ENCODE measurements at regions not wholly inside any gene's neighbourhood (a gene's known extent, or its start where the extent isn't known, plus 50 kb on each side); places are given as distances from the start of the nearest gene placed in this dataset.

- ChIA-PET CTCF (no interaction called here), POLR2A (no interaction called here)
- no peak for DNase-seq
- Histone ChIP-seq H3K27me3 (ENCODE audit: insufficient read depth) (no peaks in the 10 kb centered on the region), H3K79me2 (ENCODE audit: insufficient read depth) (no peaks in the 10 kb centered on the region), H4K20me1 (ENCODE audit: insufficient read depth) (no peaks in the 10 kb centered on the region), H3K4me1 (ENCODE audit: control insufficient read depth in 1 of 2, insufficient read depth in 2 of 2, low read depth in 1 of 2, low read length in 1 of 2) (no peaks in the 10 kb centered on the region), H3K4me3 (ENCODE audit: low read depth in 2 of 2, low read length in 1 of 2) (no peak overlapping the region), H3K36me3 (replicated peaks in 1 of 2; ENCODE audit: control insufficient read depth in 1 of 2, insufficient read depth in 2 of 2, low read length in 1 of 2) (no peaks in the 10 kb centered on the region), H3K9me2 (no peaks in the 10 kb centered on the region), H3F3A (replicated peaks; ENCODE audit: insufficient read depth) (no peaks in the 10 kb centered on the region), H3K9ac (no peak overlapping the region), H2AFZ (ENCODE audit: low read depth) (no peak overlapping the region), H3K4me2 (no peak overlapping the region), H3K27ac (ENCODE audit: low read depth in 2 of 2, low read length in 1 of 2) (no peak overlapping the region), H3K9me3 (no peaks in the 10 kb centered on the region)
- WGBS (ENCODE audit: low lambda C conversion rate), result 2% methylated on average over 1 of the region's 1 CpG
- TF ChIP-seq RFX5 (IDR thresholded peaks at IDR 0.05; ENCODE audit: low read length) (no peak), YY1 (IDR thresholded peaks at IDR 0.05; ENCODE audit: low read depth) (no peak), ELF1 (IDR thresholded peaks at IDR 0.05) (no peak), FOXJ3 (CRISPR knock-in tag; IDR thresholded peaks at IDR 0.05) (no peak), NFIC (IDR thresholded peaks at IDR 0.05; ENCODE audit: borderline replicate concordance) (no peak), MEF2A (IDR thresholded peaks at IDR 0.05; ENCODE audit: borderline replicate concordance, low read depth) (no peak), FOSL2 (IDR thresholded peaks at IDR 0.05; ENCODE audit: borderline replicate concordance, low read depth) (no peak), EZH2phosphoT487 (IDR thresholded peaks at IDR 0.05; ENCODE audit: borderline replicate concordance, low read depth) (no peak), SIN3A (IDR thresholded peaks at IDR 0.05; ENCODE audit: borderline replicate concordance, low read depth, low read length) (no peak), TAF1 (IDR thresholded peaks at IDR 0.05; ENCODE audit: borderline replicate concordance, low read depth, low read length) (no peak), JUND (IDR thresholded peaks at IDR 0.05) (no peak), EP300 (IDR thresholded peaks at IDR 0.05; ENCODE audit: borderline replicate concordance in 1 of 2, low read depth in 1 of 2, low read length in 1 of 2) (no peak)
- TF ChIP-seq, protein P1, sequence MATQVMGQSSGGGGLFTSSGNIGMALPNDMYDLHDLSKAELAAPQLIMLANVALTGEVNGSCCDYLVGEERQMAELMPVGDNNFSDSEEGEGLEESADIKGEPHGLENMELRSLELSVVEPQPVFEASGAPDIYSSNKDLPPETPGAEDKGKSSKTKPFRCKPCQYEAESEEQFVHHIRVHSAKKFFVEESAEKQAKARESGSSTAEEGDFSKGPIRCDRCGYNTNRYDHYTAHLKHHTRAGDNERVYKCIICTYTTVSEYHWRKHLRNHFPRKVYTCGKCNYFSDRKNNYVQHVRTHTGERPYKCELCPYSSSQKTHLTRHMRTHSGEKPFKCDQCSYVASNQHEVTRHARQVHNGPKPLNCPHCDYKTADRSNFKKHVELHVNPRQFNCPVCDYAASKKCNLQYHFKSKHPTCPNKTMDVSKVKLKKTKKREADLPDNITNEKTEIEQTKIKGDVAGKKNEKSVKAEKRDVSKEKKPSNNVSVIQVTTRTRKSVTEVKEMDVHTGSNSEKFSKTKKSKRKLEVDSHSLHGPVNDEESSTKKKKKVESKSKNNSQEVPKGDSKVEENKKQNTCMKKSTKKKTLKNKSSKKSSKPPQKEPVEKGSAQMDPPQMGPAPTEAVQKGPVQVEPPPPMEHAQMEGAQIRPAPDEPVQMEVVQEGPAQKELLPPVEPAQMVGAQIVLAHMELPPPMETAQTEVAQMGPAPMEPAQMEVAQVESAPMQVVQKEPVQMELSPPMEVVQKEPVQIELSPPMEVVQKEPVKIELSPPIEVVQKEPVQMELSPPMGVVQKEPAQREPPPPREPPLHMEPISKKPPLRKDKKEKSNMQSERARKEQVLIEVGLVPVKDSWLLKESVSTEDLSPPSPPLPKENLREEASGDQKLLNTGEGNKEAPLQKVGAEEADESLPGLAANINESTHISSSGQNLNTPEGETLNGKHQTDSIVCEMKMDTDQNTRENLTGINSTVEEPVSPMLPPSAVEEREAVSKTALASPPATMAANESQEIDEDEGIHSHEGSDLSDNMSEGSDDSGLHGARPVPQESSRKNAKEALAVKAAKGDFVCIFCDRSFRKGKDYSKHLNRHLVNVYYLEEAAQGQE (IDR thresholded peaks at IDR 0.05; ENCODE audit: low read depth, low read length), result no peak
These were observed 121.2 kb upstream of the FOXP2 start for GRCh38 chr7:114293289-114294012.

- H3K9me2 ChIP-seq, result no peaks in the 10 kb centered on the region
- H2AFZ ChIP-seq (ENCODE audit: low read depth), result no peak overlapping the region
- no peaks in the 10 kb centered on the region for H3K79me2 ChIP-seq (ENCODE audit: insufficient read depth)
- ChIA-PET POLR2A (no interaction called here), CTCF (no interaction called here)
- no peaks in the 10 kb centered on the region for H4K20me1 ChIP-seq (ENCODE audit: insufficient read depth)
- no peak for DNase-seq
- H3K4me2 ChIP-seq, result no peak overlapping the region
- TF ChIP-seq PBX3 (IDR thresholded peaks at IDR 0.05) (no peak), MAX (IDR thresholded peaks at IDR 0.05; ENCODE audit: low read depth) (no peak), RFX5 (IDR thresholded peaks at IDR 0.05; ENCODE audit: low read length) (no peak), EP300 (IDR thresholded peaks at IDR 0.05; ENCODE audit: borderline replicate concordance in 1 of 2, low read depth in 1 of 2, low read length in 1 of 2) (no peak), CHD2 (IDR thresholded peaks at IDR 0.05; ENCODE audit: low read length, partially characterized antibody) (no peak), RCOR1 (IDR thresholded peaks at IDR 0.05; ENCODE audit: low read length) (no peak), EZH2phosphoT487 (IDR thresholded peaks at IDR 0.05; ENCODE audit: borderline replicate concordance, low read depth) (no peak), FOSL2 (IDR thresholded peaks at IDR 0.05; ENCODE audit: borderline replicate concordance, low read depth) (no peak), MXI1 (IDR thresholded peaks at IDR 0.05; ENCODE audit: low read depth, low read length) (no peak), TCF12 (IDR thresholded peaks at IDR 0.05) (no peak), FOXJ3 (CRISPR knock-in tag; IDR thresholded peaks at IDR 0.05) (no peak), TAF1 (IDR thresholded peaks at IDR 0.05; ENCODE audit: borderline replicate concordance, low read depth, low read length) (no peak)
- H3F3A ChIP-seq (replicated peaks; ENCODE audit: insufficient read depth), result no peaks in the 10 kb centered on the region
- no peaks in the 10 kb centered on the region for H3K9me3 ChIP-seq
- H3K36me3 ChIP-seq (replicated peaks in 1 of 2; ENCODE audit: control insufficient read depth in 1 of 2, insufficient read depth in 2 of 2, low read length in 1 of 2), result no peaks in the 10 kb centered on the region
- WGBS (ENCODE audit: low lambda C conversion rate), result 2% methylated on average over 1 of the region's 1 CpG
- no peak overlapping the region for H3K27ac ChIP-seq (ENCODE audit: low read depth in 2 of 2, low read length in 1 of 2)
- H3K9ac ChIP-seq, result no peak overlapping the region
- H3K4me3 ChIP-seq (ENCODE audit: low read depth in 2 of 2, low read length in 1 of 2), result no peak overlapping the region
- no peaks in the 10 kb centered on the region for H3K4me1 ChIP-seq (ENCODE audit: control insufficient read depth in 1 of 2, insufficient read depth in 2 of 2, low read depth in 1 of 2, low read length in 1 of 2)
- no peaks in the 10 kb centered on the region for H3K27me3 ChIP-seq (ENCODE audit: insufficient read depth)
These were observed 134.7 kb upstream of the FOXP2 start for GRCh38 chr7:114279901-114280300.

All from SK-N-SH (cell line).